HL-60/S4 treated with phorbol 12-myristate 13-acetate at 8.2 ng/mL for 4 days and 3 days (cell line): ENCODE measurements at regions not wholly inside any gene's neighbourhood (a gene's known extent, or its start where the extent isn't known, plus 50 kb on each side); places are given as distances from the start of the nearest gene placed in this dataset.
"Not testable (repeated sequence)": the region's sequence is repeated elsewhere in the genome, so short reads cannot be mapped to it uniquely, and the experiment has no call there.

Source experiments
- in situ Hi-C: fragments of 300-500 bp; cut with MboI; formaldehyde crosslinking; loops from 2 replicates; pipeline ENCODE4 v1.15.0; 2022; ENCODE audit warnings: low sequenced_read_pairs

GRCh38 chr4:11814758-11815157, 386.1 kb upstream of the HS3ST1 start:
- in situ Hi-C loops = no loop called here

- in situ Hi-C loops = no loop called here
Observed at GRCh38 chr4:11813951-11814446, 385.3 kb upstream of the HS3ST1 start.

GRCh38 chr4:11811521-11811920, 382.8 kb upstream of the HS3ST1 start:
- in situ Hi-C loops = not testable (repeated sequence)

GRCh38 chr4:11805842-11806241, 377.1 kb upstream of the HS3ST1 start:
- in situ Hi-C loops = no loop called here

- in situ Hi-C loops = no loop called here
Observed at GRCh38 chr4:11801466-11802446, 373.1 kb upstream of the HS3ST1 start.

- in situ Hi-C loops = no loop called here
Observed at GRCh38 chr4:11799196-11799595, 370.5 kb upstream of the HS3ST1 start.

- in situ Hi-C loops = no loop called here
Observed at GRCh38 chr4:11791797-11792196, 363.1 kb upstream of the HS3ST1 start.

- in situ Hi-C loops = no loop called here
Observed at GRCh38 chr4:11790230-11790629, 361.5 kb upstream of the HS3ST1 start.

- in situ Hi-C loops = no loop called here
Observed at GRCh38 chr4:11783588-11783987, 354.9 kb upstream of the HS3ST1 start.

- in situ Hi-C loops = no loop called here
Observed at GRCh38 chr4:11782859-11783258, 354.2 kb upstream of the HS3ST1 start.

- in situ Hi-C loops = no loop called here
Observed at GRCh38 chr4:11777447-11777846, 348.8 kb upstream of the HS3ST1 start.

- in situ Hi-C loops = no loop called here
Observed at GRCh38 chr4:11774346-11774745, 345.7 kb upstream of the HS3ST1 start.

GRCh38 chr4:11773798-11774197, 345.1 kb upstream of the HS3ST1 start:
- in situ Hi-C loops = no loop called here

GRCh38 chr4:11769434-11769833, 340.7 kb upstream of the HS3ST1 start:
- in situ Hi-C loops = no loop called here

GRCh38 chr4:11768251-11768972, 339.7 kb upstream of the HS3ST1 start:
- in situ Hi-C loops = no loop called here

- in situ Hi-C loops = no loop called here
Observed at GRCh38 chr4:11765849-11766453, 337.3 kb upstream of the HS3ST1 start.

GRCh38 chr4:11748164-11748872, 319.6 kb upstream of the HS3ST1 start:
- in situ Hi-C loops = no loop called here

GRCh38 chr4:11746734-11747133, 318.0 kb upstream of the HS3ST1 start:
- in situ Hi-C loops = no loop called here

GRCh38 chr4:11743976-11744375, 315.3 kb upstream of the HS3ST1 start:
- in situ Hi-C loops = no loop called here

GRCh38 chr4:11743236-11743635, 314.5 kb upstream of the HS3ST1 start:
- in situ Hi-C loops = no loop called here

- in situ Hi-C loops = no loop called here
Observed at GRCh38 chr4:11741190-11741652, 312.5 kb upstream of the HS3ST1 start.
